ENCODE measurements at regions not wholly inside any gene's neighbourhood (a gene's known extent, or its start where the extent isn't known, plus 50 kb on each side); places are given as distances from the start of the nearest gene placed in this dataset.

DNA sequence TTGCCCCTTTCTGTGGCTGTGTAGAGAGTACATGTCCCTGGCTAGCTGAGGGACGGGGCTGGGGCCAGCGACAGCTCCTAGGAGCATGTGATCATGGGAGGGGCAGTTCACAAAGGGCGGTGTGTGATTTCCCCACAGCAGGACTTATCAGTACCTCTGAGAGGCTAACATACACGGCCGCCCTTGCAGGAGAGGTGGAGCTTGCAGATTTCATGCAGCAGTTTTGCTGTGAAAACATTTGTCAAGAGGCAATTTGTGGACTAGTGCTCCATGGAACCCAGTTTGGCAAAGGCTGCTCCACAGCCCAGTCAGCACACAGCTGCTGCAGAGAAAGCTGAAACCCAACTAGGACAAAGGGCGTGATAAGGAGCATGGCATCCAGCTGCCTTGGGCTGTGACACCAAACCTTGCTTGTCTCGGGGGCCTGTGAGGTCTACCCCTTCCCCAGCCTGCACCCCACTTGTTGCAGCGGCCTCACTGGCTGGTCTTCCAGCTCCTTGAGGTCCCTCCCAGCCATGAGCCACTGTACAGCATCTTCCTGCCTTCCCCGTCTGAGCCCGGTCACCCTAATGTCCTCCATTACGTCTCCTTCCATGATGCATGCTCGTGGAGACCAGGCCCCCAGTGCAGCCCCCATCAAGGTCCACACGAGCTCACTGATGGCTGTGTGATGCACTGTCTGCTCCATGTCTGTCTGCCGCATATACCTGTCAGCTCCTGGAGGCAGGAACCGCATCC is 121.4 kb upstream of the HDAC4 start:
- TF ChIP-seq POLR2H (tag; IDR thresholded peaks at IDR 0.05; ENCODE audit: low read depth) (no peak), ZNF239 (CRISPR knock-in tag; IDR thresholded peaks at IDR 0.05) (peak; percentile 100)
- no peaks in the 10 kb centered on the region; a peak in 1 of 5 replicates for H3K4me1 ChIP-seq (replicated peaks in 1 of 2; ENCODE audit: control insufficient read depth in 2 of 2, insufficient read depth in 2 of 2, low read length in 2 of 2)
- H2AFZ ChIP-seq (ENCODE audit: low read depth, low read length) = no peak overlapping the region
- no peak overlapping the region for H3K4me2 ChIP-seq (ENCODE audit: insufficient read depth, low read length)
- no peaks in the 10 kb centered on the region for H3K9me1 ChIP-seq (ENCODE audit: control insufficient read depth, insufficient read depth, low read length)
- FAIRE-seq (no peak), DNase-seq (ENCODE audit: extremely low read depth in 1 of 4, low spot score in 3 of 4) (peak in 2 of 4 experiments; percentile 6 to 12), ATAC-seq (peak; percentile 64)
- intact Hi-C loops (cut with micrococcal nuclease) (no loop called here), in situ Hi-C loops (cut with MboI) (no loop called here)
- 1% methylated on average over 10 of the region's 15 CpGs for WGBS (ENCODE audit: insufficient coverage, low coverage, missing lambda C conversion rate)
- H3K36me3 ChIP-seq (ENCODE audit: control insufficient read depth, insufficient read depth, low read length) = no peaks in the 10 kb centered on the region
- no peak overlapping the region for H3K4me3 ChIP-seq
- no peaks in the 10 kb centered on the region for H4K20me1 ChIP-seq (replicated peaks; ENCODE audit: control insufficient read depth, insufficient read depth, low read length)
- H3K79me2 ChIP-seq (ENCODE audit: control insufficient read depth, insufficient read depth, low read length) = no peaks in the 10 kb centered on the region
- ChIA-PET POLR2A (interaction anchor here (0.7 kb wide), 1 partner anchor 14 kb away, joined by 3 read pairs; no protein-coding TSS in a partner anchor), CTCF (ENCODE audit: low intra/inter-chr PET ratio) (no interaction called here)
- no peak overlapping the region for H3K27ac ChIP-seq (ENCODE audit: extremely low read depth, low read depth, low read length)
- H3K9me3 ChIP-seq (replicated peaks; ENCODE audit: control insufficient read depth, insufficient read depth, low read depth, low read length) = no peaks in the 10 kb centered on the region
- BruUV-seq (replicated peaks) = no TSS peak
- H3K9ac ChIP-seq (ENCODE audit: insufficient read depth in 1 of 2, low read depth in 2 of 2, low read length in 2 of 2) = no peak overlapping the region
- H3K27me3 ChIP-seq (ENCODE audit: control insufficient read depth in 2 of 2, insufficient read depth in 2 of 2, low read length in 2 of 2) = peaks cover 4 to 72% of the 10 kb centered on the region in 2 experiments; a peak in 4 of 5 replicates

DNA sequence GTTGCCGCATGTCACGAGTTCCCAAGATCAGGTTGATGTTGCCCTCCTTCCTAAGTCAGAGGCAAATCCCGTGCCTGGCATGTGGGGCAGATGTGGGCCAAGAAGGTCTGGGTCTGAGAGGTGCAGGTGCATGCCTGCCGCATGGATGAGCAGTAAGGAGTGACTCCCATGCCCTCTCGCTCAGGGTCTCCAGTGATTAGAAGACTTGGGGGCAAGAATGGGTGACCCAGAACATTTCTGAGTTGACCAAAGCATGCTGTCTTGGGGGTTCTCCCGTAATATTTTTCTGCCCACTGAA is 120.6 kb upstream of the HDAC4 start:
- BruUV-seq (replicated peaks) = no TSS peak
- ChIA-PET CTCF (ENCODE audit: low intra/inter-chr PET ratio) (no interaction called here), POLR2A (interaction anchor here (0.7 kb wide), 1 partner anchor 14 kb away, joined by 3 read pairs; no protein-coding TSS in a partner anchor)
- intact Hi-C loops (cut with micrococcal nuclease) = no loop called here
- Histone ChIP-seq H3K9me3 (replicated peaks; ENCODE audit: control insufficient read depth, insufficient read depth, low read depth, low read length) (no peaks in the 10 kb centered on the region), H3K9me1 (ENCODE audit: control insufficient read depth, insufficient read depth, low read length) (no peaks in the 10 kb centered on the region), H3K4me3 (no peak overlapping the region), H3K36me3 (ENCODE audit: control insufficient read depth, insufficient read depth, low read length) (no peaks in the 10 kb centered on the region), H2AFZ (ENCODE audit: low read depth, low read length) (no peak overlapping the region), H3K9ac (ENCODE audit: insufficient read depth in 1 of 2, low read depth in 2 of 2, low read length in 2 of 2) (no peak overlapping the region), H3K27ac (ENCODE audit: extremely low read depth, low read depth, low read length) (no peak overlapping the region), H3K4me1 (replicated peaks in 1 of 2; ENCODE audit: control insufficient read depth in 2 of 2, insufficient read depth in 2 of 2, low read length in 2 of 2) (no peaks in the 10 kb centered on the region; a peak in 1 of 5 replicates), H4K20me1 (replicated peaks; ENCODE audit: control insufficient read depth, insufficient read depth, low read length) (no peaks in the 10 kb centered on the region), H3K4me2 (ENCODE audit: insufficient read depth, low read length) (no peak overlapping the region), H3K79me2 (ENCODE audit: control insufficient read depth, insufficient read depth, low read length) (no peaks in the 10 kb centered on the region), H3K27me3 (ENCODE audit: control insufficient read depth in 2 of 2, insufficient read depth in 2 of 2, low read length in 2 of 2) (peaks cover 4 to 69% of the 10 kb centered on the region in 2 experiments; a peak in 4 of 5 replicates)
- whole genome bisulfite sequencing (ENCODE audit: insufficient coverage, low coverage, missing lambda C conversion rate) = 3% methylated on average over 3 of the region's 6 CpGs
- ATAC-seq (no peak), FAIRE-seq (no peak), DNase-seq (ENCODE audit: extremely low read depth in 1 of 4, low spot score in 3 of 4) (no peak)
- in situ Hi-C loops (cut with MboI) = no loop called here
- TF ChIP-seq CBX5 (IDR thresholded peaks at IDR 0.05; ENCODE audit: borderline replicate concordance, low read depth) (no peak), SAFB (IDR thresholded peaks at IDR 0.05; ENCODE audit: borderline replicate concordance, low read depth, low read length) (no peak), ILF3 (IDR thresholded peaks at IDR 0.05; ENCODE audit: borderline replicate concordance) (no peak), RBM14 (IDR thresholded peaks at IDR 0.05; ENCODE audit: borderline replicate concordance, insufficient read depth, low read depth, low read length) (no peak), ZNF12 (CRISPR knock-in tag; IDR thresholded peaks at IDR 0.05) (no peak), EGR1 (conservative IDR thresholded peaks at IDR 0.05) (no peak)
- TF ChIP-seq, protein P1, sequence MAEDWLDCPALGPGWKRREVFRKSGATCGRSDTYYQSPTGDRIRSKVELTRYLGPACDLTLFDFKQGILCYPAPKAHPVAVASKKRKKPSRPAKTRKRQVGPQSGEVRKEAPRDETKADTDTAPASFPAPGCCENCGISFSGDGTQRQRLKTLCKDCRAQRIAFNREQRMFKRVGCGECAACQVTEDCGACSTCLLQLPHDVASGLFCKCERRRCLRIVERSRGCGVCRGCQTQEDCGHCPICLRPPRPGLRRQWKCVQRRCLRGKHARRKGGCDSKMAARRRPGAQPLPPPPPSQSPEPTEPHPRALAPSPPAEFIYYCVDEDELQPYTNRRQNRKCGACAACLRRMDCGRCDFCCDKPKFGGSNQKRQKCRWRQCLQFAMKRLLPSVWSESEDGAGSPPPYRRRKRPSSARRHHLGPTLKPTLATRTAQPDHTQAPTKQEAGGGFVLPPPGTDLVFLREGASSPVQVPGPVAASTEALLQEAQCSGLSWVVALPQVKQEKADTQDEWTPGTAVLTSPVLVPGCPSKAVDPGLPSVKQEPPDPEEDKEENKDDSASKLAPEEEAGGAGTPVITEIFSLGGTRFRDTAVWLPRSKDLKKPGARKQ (CRISPR knock-in tag; IDR thresholded peaks at IDR 0.05) = no peak
- TF ChIP-seq, protein P2, sequence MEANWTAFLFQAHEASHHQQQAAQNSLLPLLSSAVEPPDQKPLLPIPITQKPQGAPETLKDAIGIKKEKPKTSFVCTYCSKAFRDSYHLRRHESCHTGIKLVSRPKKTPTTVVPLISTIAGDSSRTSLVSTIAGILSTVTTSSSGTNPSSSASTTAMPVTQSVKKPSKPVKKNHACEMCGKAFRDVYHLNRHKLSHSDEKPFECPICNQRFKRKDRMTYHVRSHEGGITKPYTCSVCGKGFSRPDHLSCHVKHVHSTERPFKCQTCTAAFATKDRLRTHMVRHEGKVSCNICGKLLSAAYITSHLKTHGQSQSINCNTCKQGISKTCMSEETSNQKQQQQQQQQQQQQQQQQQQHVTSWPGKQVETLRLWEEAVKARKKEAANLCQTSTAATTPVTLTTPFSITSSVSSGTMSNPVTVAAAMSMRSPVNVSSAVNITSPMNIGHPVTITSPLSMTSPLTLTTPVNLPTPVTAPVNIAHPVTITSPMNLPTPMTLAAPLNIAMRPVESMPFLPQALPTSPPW (CRISPR knock-in tag; IDR thresholded peaks at IDR 0.05) = no peak
